Calu3 (cell line): ENCODE measurements at regions not wholly inside any gene's neighbourhood (a gene's known extent, or its start where the extent isn't known, plus 50 kb on each side); places are given as distances from the start of the nearest gene placed in this dataset.

Experiments
- BruUV-seq: library from RNA; stranded (reverse); fragments of 400-500 nt; replicated peaks from 2 replicates; lab custom pipeline; 2021; lab: Mats Ljungman, UMichigan
- CTCF ChIA-PET: fragments of 300-600 bp; sonication (Branson Sonifier 250); formaldehyde crosslinking; loops from one replicate; lab custom pipeline; 2022; ENCODE audit warnings: antibody characterized with exemption; lab: Charles Lee
- DNase-seq: peaks from one replicate; pipeline ENCODE4 v3.0.0; 2022
- H3K27ac Mint-ChIP-seq: one replicate; pipeline ENCODE4 v1.8.0; 2022; ENCODE audit warnings: mixed read lengths; ENCODE audit not compliant: unreplicated experiment
- H3K27me3 Mint-ChIP-seq: one replicate; pipeline ENCODE4 v1.8.0; 2022; ENCODE audit warnings: mixed read lengths; ENCODE audit not compliant: unreplicated experiment
- H3K36me3 Mint-ChIP-seq: one replicate; pipeline ENCODE4 v1.8.0; 2022; ENCODE audit warnings: mild to moderate bottlenecking, moderate library complexity, mixed read lengths; ENCODE audit not compliant: insufficient read depth, unreplicated experiment
- H3K4me1 Mint-ChIP-seq: one replicate; pipeline ENCODE4 v1.8.0; 2022; ENCODE audit warnings: mild to moderate bottlenecking, low read depth, mixed read lengths; ENCODE audit not compliant: unreplicated experiment
- H3K4me3 Mint-ChIP-seq: one replicate; pipeline ENCODE4 v1.8.0; 2022; ENCODE audit warnings: mild to moderate bottlenecking, low read depth, moderate library complexity, mixed read lengths; ENCODE audit not compliant: unreplicated experiment
- H3K9me3 Mint-ChIP-seq: one replicate; pipeline ENCODE4 v1.8.0; 2022; ENCODE audit warnings: low read depth, mixed read lengths; ENCODE audit not compliant: unreplicated experiment
- CTCF ChIP-seq: fragments of 200-600 bp; IDR thresholded peaks from one replicate; pipeline ENCODE4 v1.8.0; 2022; ENCODE audit warnings: antibody characterized with exemption; ENCODE audit not compliant: unreplicated experiment
- intact Hi-C: fragments of 100-400 bp; cut with micrococcal nuclease; formaldehyde crosslinking; loops from one replicate; pipeline ENCODE4 v1.10.0; 2022; ENCODE audit not compliant: unreplicated experiment

GRCh38 chr11:128231845-128232410, 355.4 kb downstream of the ETS1 start:
- Mint-ChIP-seq H3K36me3 (no peaks in the 10 kb centered on the region), H3K27ac (no peak overlapping the region), H3K4me1 (no peaks in the 10 kb centered on the region), H3K27me3 (no peaks in the 10 kb centered on the region), H3K9me3 (no peaks in the 10 kb centered on the region), H3K4me3 (no peak overlapping the region)
- intact Hi-C loops: no loop called here
- BruUV-seq: no TSS peak
- DNase-seq: no peak
- TF ChIP-seq CTCF: no peak
- CTCF ChIA-PET: no interaction called here

GRCh38 chr11:128227466-128227865, 359.9 kb downstream of the ETS1 start:
- no peaks in the 10 kb centered on the region for H3K36me3 Mint-ChIP-seq
- DNase-seq: no peak
- no peaks in the 10 kb centered on the region for H3K9me3 Mint-ChIP-seq
- no TSS peak for BruUV-seq
- no peaks in the 10 kb centered on the region for H3K27me3 Mint-ChIP-seq
- H3K27ac Mint-ChIP-seq: no peak overlapping the region
- no peak overlapping the region for H3K4me3 Mint-ChIP-seq
- intact Hi-C loops: no loop called here
- no peak for TF ChIP-seq CTCF
- no peaks in the 10 kb centered on the region for H3K4me1 Mint-ChIP-seq
- CTCF ChIA-PET: no interaction called here

GRCh38 chr11:128226106-128226716, 361.1 kb downstream of the ETS1 start:
- no peak overlapping the region for H3K4me3 Mint-ChIP-seq
- TF ChIP-seq CTCF: no peak
- CTCF ChIA-PET: no interaction called here
- H3K9me3 Mint-ChIP-seq: no peaks in the 10 kb centered on the region
- no peaks in the 10 kb centered on the region for H3K36me3 Mint-ChIP-seq
- intact Hi-C loops: no loop called here
- no peaks in the 10 kb centered on the region for H3K4me1 Mint-ChIP-seq
- H3K27me3 Mint-ChIP-seq: no peaks in the 10 kb centered on the region
- H3K27ac Mint-ChIP-seq: no peak overlapping the region
- no peak for DNase-seq
- no TSS peak for BruUV-seq

- Mint-ChIP-seq H3K4me3 (no peak overlapping the region), H3K9me3 (no peaks in the 10 kb centered on the region), H3K27ac (no peak overlapping the region), H3K36me3 (no peaks in the 10 kb centered on the region), H3K4me1 (no peaks in the 10 kb centered on the region), H3K27me3 (no peaks in the 10 kb centered on the region)
- CTCF ChIA-PET: no interaction called here
- intact Hi-C loops: no loop called here
- no peak for DNase-seq
- no peak for TF ChIP-seq CTCF
- BruUV-seq: no TSS peak
Measured at GRCh38 chr11:128222245-128222884, 365.0 kb downstream of the ETS1 start.
